ENCODE measurements at regions not wholly inside any gene's neighbourhood (a gene's known extent, or its start where the extent isn't known, plus 50 kb on each side); places are given as distances from the start of the nearest gene placed in this dataset.

DNA sequence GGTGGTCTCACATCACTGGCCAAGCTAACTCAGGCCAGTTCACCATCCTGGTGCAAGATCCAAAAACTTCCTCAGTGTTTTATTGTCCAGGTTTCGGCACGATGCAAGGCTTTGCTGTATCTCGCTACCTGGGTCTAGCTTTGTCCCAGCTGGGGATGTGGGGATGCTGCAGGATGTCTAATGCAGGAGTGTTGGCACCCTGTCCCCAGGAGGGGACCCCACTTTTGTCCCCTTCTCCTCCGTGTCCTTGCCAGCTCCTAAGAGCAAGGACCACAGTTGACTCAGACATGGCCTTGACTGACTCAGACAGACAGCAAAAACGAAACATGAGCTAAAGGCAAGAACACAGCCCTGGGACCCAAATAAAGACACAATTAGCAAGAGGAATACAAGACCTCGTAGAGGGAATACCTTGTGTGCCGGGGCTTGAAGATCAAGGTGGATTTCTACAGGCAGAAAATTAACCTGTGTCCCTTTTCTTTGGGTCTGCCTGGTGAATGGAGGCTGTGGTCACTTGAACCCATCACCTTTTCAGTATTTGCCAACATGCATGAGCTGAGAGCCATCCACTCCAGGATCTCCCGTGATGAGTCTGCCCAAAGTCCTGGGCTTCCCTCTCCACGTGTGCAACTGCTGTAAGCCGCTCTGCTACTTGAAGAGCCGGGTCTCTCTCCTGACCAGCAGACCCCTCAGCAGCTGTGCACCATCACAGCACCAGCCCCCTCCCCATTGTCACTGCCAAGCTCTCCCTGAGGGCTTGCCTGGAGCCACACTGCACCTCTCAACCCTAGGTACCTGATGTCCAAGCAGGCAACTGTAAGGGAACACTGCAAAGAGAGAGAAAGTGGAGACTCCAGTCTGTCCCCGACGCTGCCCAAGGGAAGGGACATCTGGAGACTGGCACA, 149.5 kb upstream of the ZNF507 start (continued):
- TF ChIP-seq MAFK (conservative IDR thresholded peaks at IDR 0.05 in 1 of 2, IDR thresholded peaks at IDR 0.05 in 1 of 2; ENCODE audit: low read length in 2 of 2) (no peak), RNF2 (conservative IDR thresholded peaks at IDR 0.05; ENCODE audit: low read depth) (no peak)

DNA sequence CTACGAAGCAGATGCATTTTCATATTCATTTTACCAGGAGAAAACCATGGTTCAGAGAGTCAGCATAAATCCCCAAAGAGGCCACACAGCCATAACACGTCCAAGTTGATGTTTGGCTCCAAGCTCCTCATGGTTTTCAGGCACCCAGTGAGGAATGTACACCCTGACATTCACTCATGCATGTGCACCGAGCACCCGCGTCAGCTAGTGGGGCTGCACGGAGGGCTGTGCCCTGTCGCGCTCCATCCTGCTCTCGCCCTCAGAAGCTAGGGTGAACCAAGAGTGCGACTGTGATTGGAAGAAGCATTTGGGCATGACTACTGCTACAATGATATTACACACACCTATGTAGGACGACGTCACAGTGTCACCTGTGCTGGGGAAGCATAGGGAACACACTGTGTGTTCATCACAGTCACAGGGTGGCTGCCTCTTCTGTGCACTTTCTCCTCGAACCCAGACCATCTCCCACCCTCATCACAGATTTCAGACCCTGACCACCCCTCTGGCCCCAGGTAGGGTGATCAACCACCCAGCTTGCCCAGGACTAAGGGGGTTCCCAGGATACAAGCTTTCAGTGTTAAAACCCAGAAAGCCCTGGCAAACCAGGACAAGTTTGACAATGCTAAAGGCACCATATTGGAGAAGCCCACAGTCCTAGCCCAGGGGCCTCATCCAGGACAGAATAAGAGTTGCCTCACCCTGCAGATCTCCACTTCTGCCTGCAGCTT, 148.6 kb upstream of the ZNF507 start:
- Histone ChIP-seq H3K9ac (ENCODE audit: insufficient read depth, low read depth, low read length) (no peak overlapping the region), H4K20me1 (ENCODE audit: insufficient read depth, low read length) (no peaks in the 10 kb centered on the region), H3K36me3 (replicated peaks in 1 of 2; ENCODE audit: control insufficient read depth in 1 of 2, insufficient read depth in 2 of 2, low read length in 2 of 2) (no peaks in the 10 kb centered on the region), H2AFZ (ENCODE audit: low read length) (no peak overlapping the region), H3K27ac (ENCODE audit: extremely low read length, insufficient read depth, low read length) (no peak overlapping the region), H3K4me3 (replicated peaks in 1 of 3; ENCODE audit: insufficient read depth in 1 of 3, low read depth in 2 of 3, low read length in 3 of 3) (no peak overlapping the region), H3K4me1 (ENCODE audit: insufficient read depth, low read length) (no peaks in the 10 kb centered on the region), H3K27me3 (ENCODE audit: control insufficient read depth in 1 of 2, insufficient read depth in 2 of 2, low read length in 2 of 2) (peaks cover 0 to 1% of the 10 kb centered on the region in 2 experiments; a peak in 2 of 5 replicates), H3K4me2 (ENCODE audit: low read depth, low read length) (no peak overlapping the region), H3K9me3 (ENCODE audit: low read length) (no peaks in the 10 kb centered on the region), H3K79me2 (ENCODE audit: insufficient read depth, low read length) (no peaks in the 10 kb centered on the region)
- no peak for DNase-seq (ENCODE audit: low spot score)
- POLR2A ChIA-PET = no interaction called here
- CTCF ChIA-PET (ENCODE audit: low intra/inter-chr PET ratio, low total read pairs) = no interaction called here
- BruUV-seq (replicated peaks) = no TSS peak
- intact Hi-C loops (cut with micrococcal nuclease; ENCODE audit: unreplicated experiment) = no loop called here
- no peak for ATAC-seq
- WGBS (ENCODE audit: low lambda C conversion rate) = 0% methylated on average over 2 of the region's 13 CpGs
- in situ Hi-C loops (cut with HindIII; ENCODE audit: extremely low pct_ligation_motif_present, low pct_unique_long_range_greater_than_20kb) = no loop called here
- no peak for FAIRE-seq
- TF ChIP-seq SMAD1 (CRISPR knock-in tag; IDR thresholded peaks at IDR 0.05; ENCODE audit: borderline replicate concordance, low read depth) (no peak), CREB1 (IDR thresholded peaks at IDR 0.05) (peak; percentile 50; the same call in 1 of the 2 replicates), CREB1 (CRISPR knock-in tag; IDR thresholded peaks at IDR 0.05) (no peak)

Measured in HepG2 (cell line).